Lower leg skin (tissue), 4 donors: ENCODE measurements at regions not wholly inside any gene's neighbourhood (a gene's known extent, or its start where the extent isn't known, plus 50 kb on each side); places are given as distances from the start of the nearest gene placed in this dataset.

Source experiments
- DNase-seq, 2 donors: peaks; one replicate each; pipeline ENCODE4 v3.0.0-alpha.2; 2019; ENCODE audit warnings: low spot score in 2 of 2
- H3K4me3 ChIP-seq: fragments of 200-600 bp; sonication (generic); 2 replicates; pipeline ENCODE4 v1.5.1; 2017; ENCODE audit warnings: mild to moderate bottlenecking, low read depth; ENCODE audit not compliant: poor library complexity, severe bottlenecking
- POLR2A ChIP-seq, 2 donors: fragments of 450-650 bp; IDR thresholded peaks; one replicate each; pipeline ENCODE4 v1.6.1; 2016 to 2017; ENCODE audit warnings: antibody characterized with exemption in 2 of 2, mild to moderate bottlenecking in 1 of 2, moderate library complexity in 1 of 2
- WGBS, 2 donors: methylation state at CpG; one replicate each; pipeline ENCODE4 v1.1.5; 2018; 5-methylcytosine and 5-hydroxymethylcytosine counted together
- intact Hi-C: fragments of 100-400 bp; cut with DNase I; formaldehyde crosslinking; loops from one replicate; pipeline ENCODE4 v1.15.0; 2023; ENCODE audit warnings: low total_unique reads
- microRNA-seq, 2 donors: library from miRNA; unstranded; fragments of <30 nt; microRNA quantifications; one replicate each; pipeline ENCODE4, GENCODE V29; 2016; ENCODE audit warnings: borderline replicate concordance in 2 of 2, borderline number of aligned reads in 1 of 2
- TF ChIP-seq, protein P1 (sequence below), 3 donors: fragments of 450-650 bp; IDR thresholded peaks; one replicate each; pipeline ENCODE4 v1.5.1; 2016; ENCODE audit warnings: antibody characterized with exemption in 3 of 3, mild to moderate bottlenecking in 3 of 3, moderate library complexity in 2 of 3

DNA sequence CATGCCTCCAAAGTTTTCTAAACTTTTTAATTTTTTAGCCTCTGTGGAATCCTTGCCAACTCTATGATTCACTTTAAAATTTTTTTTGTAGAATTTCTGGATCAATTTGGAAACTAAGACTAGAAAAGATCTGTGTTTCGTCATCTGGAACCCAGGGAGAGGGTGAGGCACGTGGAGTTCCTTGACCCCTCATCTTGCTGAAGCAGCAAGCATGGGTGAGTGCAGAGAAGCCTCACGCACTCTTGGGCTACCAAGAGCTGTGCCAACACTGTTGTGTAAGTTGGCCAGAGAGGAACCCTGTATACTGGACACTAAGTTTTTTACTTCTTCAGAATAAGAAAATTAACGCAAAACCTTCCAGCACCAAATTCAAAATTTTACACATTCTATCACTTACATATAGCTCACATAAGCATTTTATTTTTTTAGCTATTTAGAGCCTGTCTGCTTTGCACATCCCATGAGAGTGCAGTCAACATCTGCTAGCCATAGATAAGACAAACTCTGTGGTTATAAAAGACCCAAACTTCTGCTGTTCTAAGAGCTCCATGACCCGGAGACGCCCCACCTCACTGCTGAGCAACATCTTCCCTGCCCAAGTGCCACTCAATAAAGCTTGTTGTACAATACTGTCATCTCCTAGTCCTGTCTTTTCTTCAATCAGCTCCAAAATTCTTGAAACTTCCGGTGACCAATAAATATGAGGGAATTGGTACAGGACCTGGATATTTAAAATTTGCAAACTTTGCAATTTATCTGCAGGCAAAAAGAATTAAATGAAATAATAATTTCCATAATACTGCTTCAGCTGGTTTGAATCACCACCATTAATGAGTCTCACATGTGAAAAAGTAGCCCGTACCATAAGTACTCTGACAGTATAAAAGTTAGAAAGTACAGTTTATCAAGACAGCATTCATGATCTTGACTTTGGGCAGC, 69.7 kb upstream of the ADCY2 start:
- 60 to 63% methylated on average over 8 of the region's 8 CpGs for WGBS, 2 donors
- intact Hi-C loops: no loop called here
- peak; percentile 58 to 88 for DNase-seq
- H3K4me3 ChIP-seq: no peak overlapping the region
- TF ChIP-seq POLR2A (IDR thresholded peaks at IDR 0.05): no peak
- TF ChIP-seq, protein P1, sequence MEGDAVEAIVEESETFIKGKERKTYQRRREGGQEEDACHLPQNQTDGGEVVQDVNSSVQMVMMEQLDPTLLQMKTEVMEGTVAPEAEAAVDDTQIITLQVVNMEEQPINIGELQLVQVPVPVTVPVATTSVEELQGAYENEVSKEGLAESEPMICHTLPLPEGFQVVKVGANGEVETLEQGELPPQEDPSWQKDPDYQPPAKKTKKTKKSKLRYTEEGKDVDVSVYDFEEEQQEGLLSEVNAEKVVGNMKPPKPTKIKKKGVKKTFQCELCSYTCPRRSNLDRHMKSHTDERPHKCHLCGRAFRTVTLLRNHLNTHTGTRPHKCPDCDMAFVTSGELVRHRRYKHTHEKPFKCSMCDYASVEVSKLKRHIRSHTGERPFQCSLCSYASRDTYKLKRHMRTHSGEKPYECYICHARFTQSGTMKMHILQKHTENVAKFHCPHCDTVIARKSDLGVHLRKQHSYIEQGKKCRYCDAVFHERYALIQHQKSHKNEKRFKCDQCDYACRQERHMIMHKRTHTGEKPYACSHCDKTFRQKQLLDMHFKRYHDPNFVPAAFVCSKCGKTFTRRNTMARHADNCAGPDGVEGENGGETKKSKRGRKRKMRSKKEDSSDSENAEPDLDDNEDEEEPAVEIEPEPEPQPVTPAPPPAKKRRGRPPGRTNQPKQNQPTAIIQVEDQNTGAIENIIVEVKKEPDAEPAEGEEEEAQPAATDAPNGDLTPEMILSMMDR (IDR thresholded peaks at IDR 0.05): no peak

DNA sequence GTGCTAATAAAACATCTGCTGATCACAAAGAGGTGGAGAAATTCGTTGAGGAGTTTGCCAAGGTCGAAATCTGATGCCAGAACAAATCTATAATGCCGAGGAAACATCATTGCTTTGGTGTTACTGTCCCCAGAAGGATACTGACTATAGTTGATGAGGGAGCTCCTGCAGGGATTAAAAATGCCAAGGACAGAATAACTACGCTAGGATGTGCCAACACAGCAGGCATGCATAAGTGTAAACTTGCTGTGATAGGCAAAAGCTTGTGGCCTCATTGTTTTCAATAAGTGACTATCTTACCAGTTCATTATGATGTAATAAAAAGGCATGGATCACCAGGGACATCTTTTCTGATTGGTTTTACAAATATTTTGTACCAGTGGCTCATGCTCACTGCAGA, 66.8 kb upstream of the ADCY2 start:
- 35 to 50% methylated on average over 4 of the region's 4 CpGs for WGBS, 2 donors
- TF ChIP-seq, protein P1 (IDR thresholded peaks at IDR 0.05): no peak
- no peak for TF ChIP-seq POLR2A (IDR thresholded peaks at IDR 0.05)
- H3K4me3 ChIP-seq: no peak overlapping the region
- intact Hi-C loops: no loop called here
- DNase-seq: no peak

DNA sequence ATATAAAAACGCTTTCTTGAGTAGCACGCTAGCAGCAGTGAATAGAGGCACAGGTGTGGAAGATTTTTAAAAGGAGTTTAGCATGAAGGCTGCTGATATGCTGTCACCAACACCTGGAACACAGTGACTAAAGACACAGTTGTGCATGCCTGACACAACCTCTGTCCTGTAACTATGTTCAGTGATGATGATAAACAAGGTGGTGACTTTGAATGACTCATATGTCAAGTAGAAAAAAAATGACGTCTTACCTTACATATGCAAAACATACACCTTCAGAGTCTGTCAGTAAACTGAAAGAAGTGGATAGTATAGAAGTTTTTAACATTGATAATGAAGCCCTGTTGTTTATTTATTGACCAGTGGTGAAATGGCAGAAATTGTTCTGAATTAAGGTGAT, 66.2 kb upstream of the ADCY2 start:
- intact Hi-C loops: no loop called here
- 57 to 65% methylated on average over 3 of the region's 3 CpGs for WGBS, 2 donors
- TF ChIP-seq POLR2A (IDR thresholded peaks at IDR 0.05): no peak
- TF ChIP-seq, protein P1 (IDR thresholded peaks at IDR 0.05): no peak
- no peak for DNase-seq
- no peak overlapping the region for H3K4me3 ChIP-seq

DNA sequence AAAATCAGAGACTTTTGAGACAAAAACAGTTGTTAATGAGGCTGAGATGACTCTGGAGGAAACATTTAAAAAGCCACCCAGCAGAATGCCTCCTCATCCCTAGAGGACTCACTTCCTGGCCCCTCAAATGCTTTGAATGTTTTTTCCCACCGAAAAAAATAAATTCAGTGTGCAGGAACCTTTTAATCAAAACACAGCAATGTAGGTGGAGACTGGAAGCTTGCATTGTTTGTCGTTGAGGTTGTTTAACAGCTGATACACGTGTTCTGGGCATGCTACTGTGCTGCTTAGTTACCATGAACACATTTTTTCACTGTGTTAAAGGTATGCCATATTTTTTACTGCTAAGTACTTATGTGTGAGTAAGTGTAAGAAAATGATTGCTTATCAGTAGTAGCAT, 65.7 kb upstream of the ADCY2 start:
- no peak for DNase-seq
- no peak for TF ChIP-seq POLR2A (IDR thresholded peaks at IDR 0.05)
- TF ChIP-seq, protein P1 (IDR thresholded peaks at IDR 0.05): no peak
- H3K4me3 ChIP-seq: no peak overlapping the region
- intact Hi-C loops: no loop called here
- 21 to 31% methylated on average over 3 of the region's 3 CpGs for WGBS, 2 donors

DNA sequence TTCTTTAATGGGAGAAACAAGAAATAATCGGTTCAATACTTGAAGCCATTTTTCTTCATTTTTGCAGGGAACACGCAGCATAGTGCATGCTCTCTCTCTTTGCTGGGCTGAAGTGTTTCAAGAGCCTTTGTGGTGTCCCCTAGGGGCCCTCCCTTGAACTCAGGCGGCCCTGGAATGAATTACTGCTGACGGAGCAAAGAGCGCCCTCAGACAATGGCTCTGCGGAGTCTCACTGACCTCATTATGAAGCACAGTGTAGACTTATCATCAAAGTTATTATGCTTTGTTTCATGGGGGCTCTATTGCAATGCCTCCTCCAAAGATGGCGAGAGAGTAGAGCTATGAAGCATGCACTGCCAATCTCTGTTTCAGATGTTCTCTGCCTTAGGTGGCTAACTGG, 64.8 kb upstream of the ADCY2 start:
- TF ChIP-seq POLR2A (IDR thresholded peaks at IDR 0.05): no peak
- TF ChIP-seq, protein P1 (IDR thresholded peaks at IDR 0.05): no peak
- intact Hi-C loops: no loop called here

More for the DNA sequence above, 64.8 kb upstream of the ADCY2 start:
- no peak for DNase-seq
- no peak overlapping the region for H3K4me3 ChIP-seq
- 71 to 74% methylated on average over 7 of the region's 7 CpGs for WGBS, 2 donors

Small RNA genes in the stretch of these regions (microRNA-seq; reads per million reads assigned to microRNA genes)
- 0 reads per million in 2 donors for gene MIR4278
